Colonic mucosa (tissue), 4 donors: ENCODE measurements at regions not wholly inside any gene's neighbourhood (a gene's known extent, or its start where the extent isn't known, plus 50 kb on each side); places are given as distances from the start of the nearest gene placed in this dataset.

ENCODE experiments used
- DNase-seq: peaks from one replicate; pipeline ENCODE4 v3.0.0-alpha.2; 2020
- H3K27ac ChIP-seq: fragments of 200-600 bp; one replicate; pipeline ENCODE4 v1.8.0; 2021
- H3K27me3 ChIP-seq: fragments of 200-600 bp; one replicate; pipeline ENCODE4 v1.8.0; 2021
- H3K36me3 ChIP-seq: fragments of 200-600 bp; one replicate; pipeline ENCODE4 v1.8.0; 2021
- H3K4me1 ChIP-seq: fragments of 200-600 bp; one replicate; pipeline ENCODE4 v1.8.0; 2021; ENCODE audit warnings: mild to moderate bottlenecking
- H3K4me3 ChIP-seq: fragments of 200-600 bp; one replicate; pipeline ENCODE4 v1.8.0; 2021
- H3K9ac ChIP-seq, 2 donors: one replicate each; pipeline ENCODE4 v1.7.0; 2013; ENCODE audit warnings: control low read depth in 2 of 2, low read depth in 2 of 2, low read length in 2 of 2
- H3K9me3 ChIP-seq: fragments of 200-600 bp; one replicate; pipeline ENCODE4 v1.8.0; 2021
- intact Hi-C: fragments of 100-400 bp; cut with DNase I; formaldehyde crosslinking; loops from one replicate; pipeline ENCODE4 v1.14.1; 2022
- TF ChIP-seq, protein P1 (sequence below): fragments of 200-600 bp; IDR thresholded peaks from one replicate; pipeline ENCODE4 v1.8.0; 2022; ENCODE audit warnings: antibody characterized with exemption, mild to moderate bottlenecking
- donor health status: healthy.
- donor health status: DM: no; HTN: no; CAD: no.
- donor health status: DM: no; HTN: no; CAD: no.

DNA sequence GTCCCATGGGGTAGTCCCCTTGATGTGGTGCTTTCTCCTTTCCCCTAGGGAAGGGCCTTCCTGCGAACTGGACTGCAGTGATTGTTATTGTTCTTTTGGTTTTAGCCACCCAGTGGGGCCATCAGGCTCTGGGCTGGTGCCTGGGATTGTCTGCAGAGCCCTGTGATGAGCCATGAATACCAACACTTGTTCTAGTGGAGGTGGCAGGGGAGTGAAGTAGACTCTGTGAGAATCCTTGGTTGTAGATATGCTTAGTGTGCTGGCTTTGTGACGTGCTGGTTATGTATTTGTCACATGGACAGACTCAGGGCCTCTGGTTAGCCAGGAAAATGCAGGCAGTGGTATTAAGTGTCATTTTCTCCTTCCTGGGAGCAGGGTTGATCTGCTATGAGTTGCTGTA, 51.8 kb upstream of the NDUFB4 start:
- H3K9ac ChIP-seq: no peak overlapping the region
- no peak for DNase-seq
- intact Hi-C loops: no loop called here

DNA sequence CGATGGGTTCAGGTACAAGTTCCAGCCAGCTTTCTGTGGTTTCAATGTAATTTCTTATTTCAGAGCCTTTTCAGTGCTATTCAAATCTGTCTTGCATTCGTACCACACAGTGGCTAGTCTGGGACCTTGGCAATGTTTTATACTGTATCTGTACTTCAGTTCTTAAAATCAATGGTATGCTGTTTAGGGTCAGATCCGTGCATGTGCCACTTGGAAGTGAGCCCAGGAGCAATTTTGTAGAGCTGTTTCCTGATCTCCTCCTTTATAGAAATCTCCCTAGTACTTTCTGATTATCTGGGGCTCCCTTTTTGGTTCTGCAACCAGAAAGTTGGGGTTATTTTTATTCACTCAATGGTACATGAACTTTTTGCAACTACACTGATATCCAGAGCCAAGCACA, 59.5 kb upstream of the NDUFB4 start:
- Histone ChIP-seq H3K27ac (no peak overlapping the region), H3K9ac (no peak overlapping the region), H3K4me3 (no peak overlapping the region), H3K27me3 (no peaks in the 10 kb centered on the region), H3K4me1 (no peaks in the 10 kb centered on the region), H3K9me3 (no peaks in the 10 kb centered on the region), H3K36me3 (no peaks in the 10 kb centered on the region)
- TF ChIP-seq, protein P1, sequence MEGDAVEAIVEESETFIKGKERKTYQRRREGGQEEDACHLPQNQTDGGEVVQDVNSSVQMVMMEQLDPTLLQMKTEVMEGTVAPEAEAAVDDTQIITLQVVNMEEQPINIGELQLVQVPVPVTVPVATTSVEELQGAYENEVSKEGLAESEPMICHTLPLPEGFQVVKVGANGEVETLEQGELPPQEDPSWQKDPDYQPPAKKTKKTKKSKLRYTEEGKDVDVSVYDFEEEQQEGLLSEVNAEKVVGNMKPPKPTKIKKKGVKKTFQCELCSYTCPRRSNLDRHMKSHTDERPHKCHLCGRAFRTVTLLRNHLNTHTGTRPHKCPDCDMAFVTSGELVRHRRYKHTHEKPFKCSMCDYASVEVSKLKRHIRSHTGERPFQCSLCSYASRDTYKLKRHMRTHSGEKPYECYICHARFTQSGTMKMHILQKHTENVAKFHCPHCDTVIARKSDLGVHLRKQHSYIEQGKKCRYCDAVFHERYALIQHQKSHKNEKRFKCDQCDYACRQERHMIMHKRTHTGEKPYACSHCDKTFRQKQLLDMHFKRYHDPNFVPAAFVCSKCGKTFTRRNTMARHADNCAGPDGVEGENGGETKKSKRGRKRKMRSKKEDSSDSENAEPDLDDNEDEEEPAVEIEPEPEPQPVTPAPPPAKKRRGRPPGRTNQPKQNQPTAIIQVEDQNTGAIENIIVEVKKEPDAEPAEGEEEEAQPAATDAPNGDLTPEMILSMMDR: no peak
- intact Hi-C loops: no loop called here
- no peak for DNase-seq

More for the DNA sequence above, 51.8 kb upstream of the NDUFB4 start:
- H3K27me3 ChIP-seq: no peaks in the 10 kb centered on the region
- H3K9me3 ChIP-seq: no peaks in the 10 kb centered on the region
- no peak overlapping the region for H3K4me3 ChIP-seq
- no peaks in the 10 kb centered on the region for H3K36me3 ChIP-seq
- H3K4me1 ChIP-seq: no peaks in the 10 kb centered on the region
- H3K27ac ChIP-seq: no peak overlapping the region
- TF ChIP-seq, protein P1: no peak

DNA sequence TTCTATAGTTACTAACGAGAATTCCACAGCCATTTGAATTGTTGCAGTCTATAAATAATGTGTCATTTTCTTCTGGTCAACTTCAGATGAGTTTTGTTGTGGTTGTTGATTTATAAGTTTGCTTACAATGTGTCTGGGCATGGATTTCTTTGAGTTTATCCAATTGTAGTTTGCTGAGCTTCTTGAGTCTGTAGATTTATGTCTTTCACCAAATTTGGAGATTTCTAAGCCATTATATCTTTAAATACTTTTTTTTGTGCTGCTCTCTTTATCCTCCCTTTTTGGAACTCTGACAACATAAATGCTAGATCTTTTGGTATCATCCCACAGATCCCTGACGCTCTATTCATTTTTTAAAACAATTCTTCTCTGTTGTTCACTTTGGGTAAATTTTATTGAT, 63.2 kb upstream of the NDUFB4 start:
- Histone ChIP-seq H3K4me1 (no peaks in the 10 kb centered on the region), H3K9me3 (no peaks in the 10 kb centered on the region), H3K9ac (no peak overlapping the region), H3K36me3 (no peaks in the 10 kb centered on the region), H3K4me3 (no peak overlapping the region), H3K27ac (no peak overlapping the region), H3K27me3 (no peaks in the 10 kb centered on the region)
- TF ChIP-seq, protein P1: no peak
- intact Hi-C loops: no loop called here
- DNase-seq: no peak

DNA sequence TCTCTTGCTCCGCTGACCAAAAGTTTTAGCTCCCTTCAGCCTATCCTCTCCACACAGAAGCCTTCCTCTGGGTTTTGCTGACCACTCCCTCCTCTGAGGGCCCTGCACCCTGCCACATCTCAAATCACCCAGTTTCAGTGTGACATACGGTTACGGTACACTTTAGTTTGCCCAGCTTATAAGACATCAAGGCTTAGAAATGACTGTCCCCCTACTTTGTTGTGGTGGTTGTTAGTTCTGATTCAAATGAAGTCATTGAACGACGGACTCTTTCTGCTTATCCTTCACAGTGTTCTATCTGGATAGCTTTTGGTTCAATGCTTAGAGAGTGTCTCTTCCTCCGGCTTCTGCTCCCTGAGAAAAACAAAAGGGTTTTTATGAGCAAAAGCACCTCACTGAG, 68.0 kb upstream of the NDUFB4 start:
- H3K4me1 ChIP-seq: no peaks in the 10 kb centered on the region
- TF ChIP-seq, protein P1: no peak
- no peak overlapping the region for H3K27ac ChIP-seq
- no peak overlapping the region for H3K9ac ChIP-seq
- no peaks in the 10 kb centered on the region for H3K9me3 ChIP-seq
- H3K27me3 ChIP-seq: no peaks in the 10 kb centered on the region
- no peaks in the 10 kb centered on the region for H3K36me3 ChIP-seq
- intact Hi-C loops: no loop called here
- no peak for DNase-seq
- no peak overlapping the region for H3K4me3 ChIP-seq

DNA sequence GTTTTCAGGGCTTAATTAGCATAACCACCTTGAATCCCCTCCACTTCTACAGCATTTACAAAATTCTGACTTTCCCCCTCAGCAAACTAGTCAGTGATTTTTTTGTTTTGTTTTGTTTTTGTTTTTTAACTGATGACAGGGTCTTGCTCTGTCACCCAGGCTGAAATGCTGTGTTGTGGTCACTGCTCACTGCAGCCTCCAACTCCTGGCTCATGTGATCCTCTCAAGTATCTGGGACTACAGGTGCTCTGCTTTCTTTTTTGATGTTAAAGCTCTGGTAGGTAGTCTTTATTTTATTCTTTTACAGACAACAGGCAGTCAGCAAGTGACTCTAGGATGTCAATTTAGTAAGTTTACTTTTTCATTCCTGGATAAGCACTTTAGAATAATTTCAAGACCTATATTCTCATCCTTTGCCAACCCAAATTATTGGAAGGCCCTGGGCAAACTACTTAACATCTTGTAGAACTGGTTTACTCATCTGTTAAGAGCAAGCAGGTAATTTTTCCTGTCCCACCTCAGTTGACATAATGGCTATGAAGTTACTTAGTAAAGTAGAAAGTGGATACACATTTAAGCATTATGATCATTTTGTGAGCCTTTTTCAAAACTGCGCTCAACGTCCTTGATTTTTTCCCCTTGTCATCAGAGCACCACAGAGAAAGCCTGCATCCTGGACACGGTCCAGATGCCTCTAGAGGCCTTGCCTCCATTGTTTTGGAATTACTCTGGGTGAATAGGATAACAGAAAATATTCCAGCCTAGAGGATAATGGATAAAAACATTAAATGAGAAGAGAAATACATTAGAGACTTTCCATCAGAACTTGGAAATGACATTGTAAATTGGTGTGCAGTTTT, 69.9 kb upstream of the NDUFB4 start:
- intact Hi-C loops: no loop called here
- H3K9me3 ChIP-seq: no peaks in the 10 kb centered on the region
- no peaks in the 10 kb centered on the region for H3K27me3 ChIP-seq
- no peak overlapping the region for H3K27ac ChIP-seq
- no peak for DNase-seq
- H3K4me1 ChIP-seq: no peaks in the 10 kb centered on the region
- TF ChIP-seq, protein P1: no peak
- no peak overlapping the region for H3K9ac ChIP-seq
- no peaks in the 10 kb centered on the region for H3K36me3 ChIP-seq
- H3K4me3 ChIP-seq: no peak overlapping the region
